ENCODE measurements at regions not wholly inside any gene's neighbourhood (a gene's known extent, or its start where the extent isn't known, plus 50 kb on each side); places are given as distances from the start of the nearest gene placed in this dataset.

GRCh38 chr5:133905424-133905823 is 63.0 kb downstream of the C5orf15 start:
- no peak overlapping the region for H3K4me3 ChIP-seq
- no peak for DNase-seq (ENCODE audit: low read depth in 1 of 2, low spot score in 1 of 2)
- no peak overlapping the region for H3K27ac ChIP-seq
- peaks cover 19% of the 10 kb centered on the region for H3K4me1 ChIP-seq (ENCODE audit: low read depth)
- no peaks in the 10 kb centered on the region for H3K27me3 ChIP-seq
- no peaks in the 10 kb centered on the region for H3K9me3 ChIP-seq (ENCODE audit: low read depth)
- no peak for TF ChIP-seq CTCF (IDR thresholded peaks at IDR 0.05; ENCODE audit: low read depth, low read length)
- H3K36me3 ChIP-seq, result no peaks in the 10 kb centered on the region

DNA sequence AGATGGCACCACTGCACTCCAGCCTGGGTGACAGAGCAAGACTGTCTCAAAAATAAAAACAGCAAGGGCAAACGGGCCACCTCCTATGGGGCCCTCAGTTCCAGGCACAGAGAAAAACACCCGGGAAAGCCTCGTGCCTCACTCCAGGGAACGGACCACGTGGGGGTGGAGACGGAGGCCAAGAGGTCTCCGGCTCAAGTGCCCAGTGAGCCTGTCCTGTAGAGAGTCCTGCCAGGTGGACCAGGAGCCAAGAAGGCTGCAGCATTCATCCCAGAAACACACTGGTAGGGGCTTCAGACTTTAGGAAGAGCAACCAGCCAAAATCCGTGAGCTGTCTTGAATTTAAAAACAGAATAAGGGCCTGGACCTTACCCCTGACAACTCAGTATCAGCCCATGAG is 63.8 kb downstream of the C5orf15 start:
- H3K36me3 ChIP-seq, result no peaks in the 10 kb centered on the region
- no peak for TF ChIP-seq CTCF (IDR thresholded peaks at IDR 0.05; ENCODE audit: low read depth, low read length)
- no peaks in the 10 kb centered on the region for H3K27me3 ChIP-seq
- DNase-seq (ENCODE audit: low read depth in 1 of 2, low spot score in 1 of 2), result no peak
- H3K27ac ChIP-seq, result no peak overlapping the region
- H3K4me3 ChIP-seq, result no peak overlapping the region
- peaks cover 12% of the 10 kb centered on the region for H3K4me1 ChIP-seq (ENCODE audit: low read depth)
- no peaks in the 10 kb centered on the region for H3K9me3 ChIP-seq (ENCODE audit: low read depth)

DNA sequence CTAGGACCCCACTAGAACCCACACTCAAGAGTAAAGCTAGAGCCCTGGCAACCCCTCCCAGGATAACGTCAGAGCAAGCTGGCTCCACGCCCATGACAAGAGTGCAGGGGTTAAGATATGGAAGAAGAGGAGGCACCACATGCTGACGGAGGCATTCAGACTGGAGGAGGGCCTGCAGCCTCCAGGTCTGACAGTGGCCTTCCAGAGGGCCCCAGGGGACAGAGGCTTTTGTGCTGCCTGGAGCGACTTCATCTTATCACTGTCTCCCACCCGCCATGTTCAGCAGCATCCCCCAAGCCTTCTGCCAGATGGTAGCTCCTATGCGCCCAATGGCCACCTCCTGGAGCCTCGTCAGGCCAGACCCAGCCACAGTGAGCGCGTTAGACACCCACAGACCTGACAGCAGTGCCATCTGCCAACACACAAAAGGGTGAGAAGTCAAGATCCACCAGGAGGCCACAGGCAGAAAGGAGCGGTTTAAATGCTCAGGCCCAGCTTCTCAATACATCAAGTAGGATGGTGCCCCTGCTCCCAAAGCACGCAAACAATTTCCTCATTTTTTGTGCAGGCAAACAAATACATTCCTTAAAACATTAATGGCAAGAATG is 65.8 kb downstream of the C5orf15 start:
- no peaks in the 10 kb centered on the region for H3K9me3 ChIP-seq (ENCODE audit: low read depth)
- DNase-seq (ENCODE audit: low read depth in 1 of 2, low spot score in 1 of 2), result peak in 1 of 2 donors; percentile 19
- no peak for TF ChIP-seq CTCF (IDR thresholded peaks at IDR 0.05; ENCODE audit: low read depth, low read length)
- H3K27me3 ChIP-seq, result no peaks in the 10 kb centered on the region
- H3K27ac ChIP-seq, result no peak overlapping the region
- no peaks in the 10 kb centered on the region for H3K36me3 ChIP-seq
- no peak overlapping the region for H3K4me3 ChIP-seq
- peaks cover 6% of the 10 kb centered on the region for H3K4me1 ChIP-seq (ENCODE audit: low read depth)

DNA sequence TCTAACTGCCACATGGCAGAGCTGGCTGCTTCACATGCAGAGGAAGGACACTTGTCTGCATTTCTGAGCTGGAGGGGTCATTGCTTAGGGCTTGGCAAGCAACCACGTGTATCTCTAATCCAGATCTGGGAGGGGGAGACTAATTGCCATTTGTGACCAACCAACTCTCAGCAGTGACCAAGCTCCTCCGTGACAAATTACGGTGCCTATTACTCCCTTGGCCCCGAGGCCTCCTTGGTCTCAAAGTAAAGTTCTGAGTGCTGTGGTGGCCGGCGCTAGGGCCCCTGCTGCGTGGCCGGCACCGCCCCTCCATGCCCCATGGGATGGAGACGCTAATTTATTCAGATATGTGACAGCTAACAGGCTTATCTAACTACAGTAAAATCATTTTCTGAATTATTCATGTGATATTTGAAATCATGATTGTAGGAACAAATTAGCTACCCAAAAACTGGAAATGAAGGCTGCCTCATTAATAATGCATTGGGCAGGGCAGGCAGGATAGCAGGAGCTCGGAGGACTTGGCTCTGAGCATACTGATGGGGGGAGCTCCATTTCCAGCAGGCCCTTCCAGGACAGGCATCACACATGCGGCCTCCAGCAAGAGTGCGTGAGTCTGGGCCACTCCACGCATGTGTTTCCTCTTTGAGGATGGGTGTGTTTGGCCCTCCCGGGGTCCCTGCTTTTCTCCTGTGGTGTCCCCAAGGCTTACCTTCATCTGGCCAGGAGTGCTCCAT is 67.7 kb downstream of the C5orf15 start:
- TF ChIP-seq CTCF (IDR thresholded peaks at IDR 0.05; ENCODE audit: low read depth, low read length), result no peak

DNA sequence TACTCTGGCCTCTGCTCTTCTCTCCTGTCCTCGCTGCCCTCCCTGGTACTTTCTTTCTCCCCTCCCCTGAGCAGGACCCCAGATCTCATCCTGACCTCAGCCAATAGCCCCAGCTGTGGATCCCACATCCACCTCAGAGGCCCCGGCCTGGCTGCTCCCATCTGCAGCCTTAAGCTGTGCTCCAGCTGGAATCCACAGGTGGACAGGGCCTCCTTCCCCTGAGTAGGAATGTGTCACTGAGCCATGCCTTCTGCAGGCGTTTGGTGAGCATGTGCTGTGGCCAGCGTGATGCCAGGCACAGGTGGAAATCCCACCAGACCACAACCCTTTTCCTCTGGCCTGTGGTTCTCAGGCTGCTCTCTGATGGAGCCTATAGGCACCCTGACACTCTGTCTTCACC is 68.9 kb downstream of the C5orf15 start:
- Histone ChIP-seq H3K27ac (no peak overlapping the region), H3K36me3 (no peaks in the 10 kb centered on the region), H3K27me3 (no peaks in the 10 kb centered on the region), H3K4me1 (ENCODE audit: low read depth) (no peaks in the 10 kb centered on the region), H3K4me3 (no peak overlapping the region), H3K9me3 (ENCODE audit: low read depth) (no peaks in the 10 kb centered on the region)
- DNase-seq (ENCODE audit: low read depth in 1 of 2, low spot score in 1 of 2), result no peak
- no peak for TF ChIP-seq CTCF (IDR thresholded peaks at IDR 0.05; ENCODE audit: low read depth, low read length)

More for the DNA sequence above, 67.7 kb downstream of the C5orf15 start:
- H3K4me1 ChIP-seq (ENCODE audit: low read depth), result peaks cover 5% of the 10 kb centered on the region
- no peak overlapping the region for H3K27ac ChIP-seq
- no peak for DNase-seq (ENCODE audit: low read depth in 1 of 2, low spot score in 1 of 2)
- H3K27me3 ChIP-seq, result no peaks in the 10 kb centered on the region
- no peaks in the 10 kb centered on the region for H3K36me3 ChIP-seq
- no peak overlapping the region for H3K4me3 ChIP-seq
- no peaks in the 10 kb centered on the region for H3K9me3 ChIP-seq (ENCODE audit: low read depth)
